HEK293 (cell line): ENCODE measurements at regions not wholly inside any gene's neighbourhood (a gene's known extent, or its start where the extent isn't known, plus 50 kb on each side); places are given as distances from the start of the nearest gene placed in this dataset.

Experiments
- CTCF ChIA-PET: fragments of 350-600 bp; formaldehyde crosslinking; extraction: SDS; loops from one replicate; lab custom pipeline; 2021; ENCODE audit warnings: antibody characterized with exemption; lab: Yijun Ruan, JAX
- POLR2A ChIA-PET: fragments of 300-600 bp; formaldehyde crosslinking; extraction: SDS; loops from one replicate; lab custom pipeline; 2020; ENCODE audit warnings: antibody characterized with exemption, inconsistent platforms; lab: Yijun Ruan, JAX
- H3K27ac ChIP-seq: fragments of 200-500 bp; sonication (Bioruptor generic); 2 replicates; pipeline ENCODE4 v1.5.1; 2014; ENCODE audit warnings: low read depth, low read length, control low read depth, inconsistent platforms; ENCODE audit errors: extremely low read depth
- H3K36me3 ChIP-seq, 2 experiments: fragments of 200-500 bp in 1 of 2; sonication (Bioruptor generic) in 1 of 2; 1 replicate in 1 of 2; 2 replicates in 1 of 2; pipeline ENCODE4 v1.5.1; 2014 to 2017; ENCODE audit warnings: inconsistent platforms in 2 of 2, low read length in 2 of 2; ENCODE audit not compliant: control insufficient read depth in 2 of 2, insufficient read depth in 1 of 2
- H3K4me1 ChIP-seq: fragments of 200-500 bp; sonication (Bioruptor generic); 2 replicates; pipeline ENCODE4 v1.5.1; 2014; ENCODE audit warnings: mild to moderate bottlenecking, low read length, inconsistent platforms; ENCODE audit not compliant: control insufficient read depth, insufficient read depth
- H3K4me3 ChIP-seq: 2 replicates; pipeline ENCODE4 v1.5.1; 2011; ENCODE audit warnings: low read depth, mild to moderate bottlenecking, control low read depth, low read length, moderate library complexity
- H3K9me3 ChIP-seq: fragments of 200-500 bp; sonication (Bioruptor generic); 2 replicates; pipeline ENCODE4 v1.5.1; 2014; ENCODE audit warnings: low read depth, low read length, inconsistent platforms; ENCODE audit not compliant: control insufficient read depth, insufficient read depth
- AEBP2 ChIP-seq: fragments of 450-650 bp; formaldehyde crosslinking; IDR thresholded peaks from 2 replicates; pipeline ENCODE4 v1.5.1; 2016; ENCODE audit warnings: missing biosample characterization, missing genetic modification characterization, borderline replicate concordance
- EGR2 ChIP-seq: fragments of 450-650 bp; formaldehyde crosslinking; IDR thresholded peaks from 2 replicates; pipeline ENCODE4 v1.5.1; 2016; ENCODE audit warnings: low read depth, missing biosample characterization, missing genetic modification characterization
- FEZF1 ChIP-seq: fragments of 450-650 bp; formaldehyde crosslinking; IDR thresholded peaks from 2 replicates; pipeline ENCODE4 v1.5.1; 2016; ENCODE audit warnings: missing biosample characterization, missing genetic modification characterization
- MEIS1 ChIP-seq: sonication (generic); formaldehyde crosslinking; IDR thresholded peaks from 2 replicates; pipeline ENCODE4 v1.8.1; 2022; ENCODE audit warnings: missing genetic modification reagents, mild to moderate bottlenecking, borderline replicate concordance
- PRDM10 ChIP-seq: fragments of 450-650 bp; formaldehyde crosslinking; IDR thresholded peaks from 2 replicates; pipeline ENCODE4 v1.5.1; 2016; ENCODE audit warnings: missing biosample characterization, missing genetic modification characterization
- SCRT2 ChIP-seq: fragments of 450-650 bp; formaldehyde crosslinking; IDR thresholded peaks from 2 replicates; pipeline ENCODE4 v1.5.1; 2016; ENCODE audit warnings: missing biosample characterization, missing genetic modification characterization
- ZBTB17 ChIP-seq: fragments of 450-650 bp; formaldehyde crosslinking; IDR thresholded peaks from 2 replicates; pipeline ENCODE4 v1.5.1; 2016; ENCODE audit warnings: missing biosample characterization, missing genetic modification characterization
- ZBTB6 ChIP-seq: fragments of 450-650 bp; formaldehyde crosslinking; IDR thresholded peaks from 2 replicates; pipeline ENCODE4 v1.5.1; 2017; ENCODE audit warnings: missing biosample characterization, missing genetic modification characterization
- ZFP69B ChIP-seq: fragments of 450-650 bp; formaldehyde crosslinking; IDR thresholded peaks from 2 replicates; pipeline ENCODE4 v1.5.1; 2016; ENCODE audit warnings: missing biosample characterization, missing genetic modification characterization
- ZNF146 ChIP-seq: fragments of 450-650 bp; formaldehyde crosslinking; IDR thresholded peaks from 2 replicates; pipeline ENCODE4 v1.5.1; 2016; ENCODE audit warnings: missing biosample characterization, missing genetic modification characterization
- ZNF560 ChIP-seq: fragments of 450-650 bp; formaldehyde crosslinking; IDR thresholded peaks from 2 replicates; pipeline ENCODE4 v1.5.1; 2017; ENCODE audit warnings: missing biosample characterization, missing genetic modification characterization, borderline replicate concordance
- ZNF585B ChIP-seq: fragments of 450-650 bp; formaldehyde crosslinking; IDR thresholded peaks from 2 replicates; pipeline ENCODE4 v1.5.1; 2016; ENCODE audit warnings: missing biosample characterization, missing genetic modification characterization
- ZNF610 ChIP-seq: fragments of 450-650 bp; formaldehyde crosslinking; IDR thresholded peaks from 2 replicates; pipeline ENCODE4 v1.5.1; 2016; ENCODE audit warnings: missing biosample characterization, missing genetic modification characterization, borderline replicate concordance

- no peak overlapping the region for H3K27ac ChIP-seq
- TF ChIP-seq EGR2 (tag by site-specific recombination) (0 out of 2 replicates have a peak, but pooled peaks have one; percentile 18), ZBTB17 (no peak), PRDM10 (tag by site-specific recombination) (no peak), MEIS1 (CRISPR knock-in tag) (no peak)
- TF ChIP-seq, all 188 proteins: peak for 1
- Histone ChIP-seq H3K36me3 (no peaks in the 10 kb centered on the region), H3K9me3 (no peaks in the 10 kb centered on the region), H3K4me3 (no peak overlapping the region), H3K4me1 (no peaks in the 10 kb centered on the region)
- POLR2A ChIA-PET, result no interaction called here
- CTCF ChIA-PET, result interaction anchor here (0.9 kb wide), 1 partner anchor 240 kb away, joined by 3 read pairs; no protein-coding TSS in a partner anchor
Measured at GRCh38 chr3:124256599-124256998, 264.7 kb upstream of the ROPN1 start.

- no peaks in the 10 kb centered on the region for H3K9me3 ChIP-seq
- POLR2A ChIA-PET, result no interaction called here
- no peaks in the 10 kb centered on the region for H3K36me3 ChIP-seq
- no peak overlapping the region for H3K27ac ChIP-seq
- H3K4me1 ChIP-seq, result no peaks in the 10 kb centered on the region
- CTCF ChIA-PET, result interaction anchor here (0.9 kb wide), 1 partner anchor 240 kb away, joined by 3 read pairs; no protein-coding TSS in a partner anchor
- TF ChIP-seq FEZF1 (tag by site-specific recombination), result peak; percentile 36
- no peak for TF ChIP-seq ZNF610 (tag by site-specific recombination)
- TF ChIP-seq AEBP2 (tag by site-specific recombination), result no peak
- no peak for TF ChIP-seq ZNF585B
- no peak overlapping the region for H3K4me3 ChIP-seq
Measured at GRCh38 chr3:124257336-124257864, 265.5 kb upstream of the ROPN1 start.

- CTCF ChIA-PET, result no interaction called here
- Histone ChIP-seq H3K36me3 (no peaks in the 10 kb centered on the region), H3K27ac (no peak overlapping the region), H3K4me3 (no peak overlapping the region), H3K9me3 (no peaks in the 10 kb centered on the region), H3K4me1 (no peaks in the 10 kb centered on the region)
- POLR2A ChIA-PET, result no interaction called here
- no peak for TF ChIP-seq ZBTB6 (tag by site-specific recombination)
- no peak for TF ChIP-seq SCRT2
- TF ChIP-seq ZFP69B (tag by site-specific recombination), result no peak
- TF ChIP-seq ZNF560 (tag by site-specific recombination), result no peak
- TF ChIP-seq ZNF146, result no peak
Measured at GRCh38 chr3:124258057-124258500, 266.2 kb upstream of the ROPN1 start.
